Type B pancreatic cell (in vitro differentiated cells): ENCODE measurements at regions not wholly inside any gene's neighbourhood (a gene's known extent, or its start where the extent isn't known, plus 50 kb on each side); places are given as distances from the start of the nearest gene placed in this dataset.

Source experiments
- DNase-seq: peaks from one replicate; pipeline ENCODE4 v3.0.0; 2021; ENCODE audit warnings: mixed read lengths; ENCODE audit not compliant: unreplicated experiment; ENCODE audit errors: extremely low spot score
- H3K27ac Mint-ChIP-seq: 2 replicates; pipeline ENCODE4 v1.8.0; 2021; ENCODE audit warnings: mild to moderate bottlenecking, mixed read lengths
- H3K27me3 Mint-ChIP-seq: 2 replicates; pipeline ENCODE4 v1.8.0; 2021; ENCODE audit warnings: mixed read lengths
- H3K36me3 Mint-ChIP-seq: 2 replicates; pipeline ENCODE4 v1.8.0; 2021; ENCODE audit warnings: mixed read lengths
- H3K4me1 Mint-ChIP-seq: one replicate; pipeline ENCODE4 v1.8.0; 2021; ENCODE audit warnings: mixed read lengths; ENCODE audit not compliant: unreplicated experiment
- H3K4me3 Mint-ChIP-seq: 2 replicates; pipeline ENCODE4 v1.8.0; 2021; ENCODE audit warnings: mild to moderate bottlenecking, mixed read lengths
- H3K9me3 Mint-ChIP-seq: 2 replicates; pipeline ENCODE4 v1.8.0; 2021; ENCODE audit warnings: mixed read lengths
- TF ChIP-seq, protein P1 (sequence below): fragments of 200-600 bp; sonication (generic); conservative IDR thresholded peaks from 2 replicates; pipeline ENCODE4 v1.5.0; 2021; ENCODE audit warnings: antibody characterized with exemption, mild to moderate bottlenecking

DNA sequence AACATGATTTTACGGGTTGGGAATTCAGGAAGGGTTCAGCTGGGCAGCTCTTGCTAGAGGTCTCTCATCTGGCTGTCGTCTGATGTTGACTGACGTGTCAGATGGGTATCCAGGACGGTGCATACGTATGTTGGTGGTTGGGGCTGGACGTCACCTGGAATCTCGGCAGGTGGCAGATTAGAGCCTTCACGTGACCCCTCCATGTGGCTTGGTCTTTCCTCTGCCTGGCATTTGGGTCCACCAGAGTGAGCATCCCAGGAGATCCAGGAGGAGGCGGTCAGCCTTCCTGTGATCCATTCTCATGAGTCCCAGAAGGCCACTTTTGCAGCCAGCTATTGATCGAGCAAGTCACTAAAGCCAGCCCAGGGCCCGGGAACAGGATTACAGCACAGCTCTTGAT, 202.7 kb downstream of the FOXL1 start:
- H3K4me3 Mint-ChIP-seq = no peak overlapping the region
- H3K27me3 Mint-ChIP-seq = peaks cover 39% of the 10 kb centered on the region
- H3K4me1 Mint-ChIP-seq = peaks cover 7% of the 10 kb centered on the region
- no peaks in the 10 kb centered on the region for H3K9me3 Mint-ChIP-seq
- H3K36me3 Mint-ChIP-seq = no peaks in the 10 kb centered on the region
- no peak for DNase-seq
- TF ChIP-seq, protein P1, sequence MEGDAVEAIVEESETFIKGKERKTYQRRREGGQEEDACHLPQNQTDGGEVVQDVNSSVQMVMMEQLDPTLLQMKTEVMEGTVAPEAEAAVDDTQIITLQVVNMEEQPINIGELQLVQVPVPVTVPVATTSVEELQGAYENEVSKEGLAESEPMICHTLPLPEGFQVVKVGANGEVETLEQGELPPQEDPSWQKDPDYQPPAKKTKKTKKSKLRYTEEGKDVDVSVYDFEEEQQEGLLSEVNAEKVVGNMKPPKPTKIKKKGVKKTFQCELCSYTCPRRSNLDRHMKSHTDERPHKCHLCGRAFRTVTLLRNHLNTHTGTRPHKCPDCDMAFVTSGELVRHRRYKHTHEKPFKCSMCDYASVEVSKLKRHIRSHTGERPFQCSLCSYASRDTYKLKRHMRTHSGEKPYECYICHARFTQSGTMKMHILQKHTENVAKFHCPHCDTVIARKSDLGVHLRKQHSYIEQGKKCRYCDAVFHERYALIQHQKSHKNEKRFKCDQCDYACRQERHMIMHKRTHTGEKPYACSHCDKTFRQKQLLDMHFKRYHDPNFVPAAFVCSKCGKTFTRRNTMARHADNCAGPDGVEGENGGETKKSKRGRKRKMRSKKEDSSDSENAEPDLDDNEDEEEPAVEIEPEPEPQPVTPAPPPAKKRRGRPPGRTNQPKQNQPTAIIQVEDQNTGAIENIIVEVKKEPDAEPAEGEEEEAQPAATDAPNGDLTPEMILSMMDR = no peak
- H3K27ac Mint-ChIP-seq = no peak overlapping the region

DNA sequence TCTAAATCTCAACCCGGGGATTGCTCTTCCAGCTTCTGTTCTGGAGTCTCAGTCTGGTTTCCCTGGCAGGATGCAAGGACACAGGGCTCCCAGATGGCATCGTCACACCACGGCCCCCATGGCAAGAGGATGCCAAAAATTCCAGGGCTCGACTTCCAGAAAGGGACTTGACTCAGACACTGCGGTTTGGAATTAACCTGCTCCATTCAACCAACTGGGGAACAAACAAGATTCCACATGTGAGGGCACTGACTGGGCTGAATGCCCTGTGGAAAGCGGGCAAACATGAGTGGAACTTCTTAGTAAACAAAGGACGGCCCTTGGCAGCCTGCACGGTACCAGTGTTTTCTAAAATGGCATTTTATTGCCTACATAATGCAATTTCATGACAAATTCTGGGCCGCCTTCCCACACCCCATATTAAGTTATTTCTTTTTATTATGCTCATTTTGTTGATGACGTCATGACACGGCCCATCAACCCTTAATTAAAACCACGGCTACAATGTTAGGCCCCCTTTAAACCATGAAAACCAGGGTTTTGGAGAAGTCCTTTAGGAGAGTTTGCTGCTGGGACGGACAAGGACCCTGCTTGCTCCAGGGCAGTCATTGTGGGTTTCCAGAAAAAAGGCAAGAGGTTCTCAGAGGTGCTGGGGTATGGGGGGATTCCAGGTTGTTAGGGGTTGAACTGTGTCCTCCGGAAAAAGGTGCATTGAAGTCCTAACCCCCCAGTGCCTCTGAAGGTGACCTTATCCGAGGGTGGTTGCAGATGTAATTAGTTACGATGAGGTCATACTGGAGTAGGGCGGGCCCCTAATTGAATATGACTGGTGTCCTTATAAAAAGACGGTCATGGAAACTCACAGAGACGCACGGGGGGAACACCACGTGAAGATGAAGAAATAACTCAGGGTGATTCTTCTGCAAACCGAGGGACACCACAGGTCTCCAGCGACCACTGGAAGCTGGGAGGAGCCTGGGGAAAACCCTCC, 205.6 kb downstream of the FOXL1 start:
- TF ChIP-seq, protein P1 = no peak
- DNase-seq = no peak
- peaks cover 30% of the 10 kb centered on the region for H3K27me3 Mint-ChIP-seq
- H3K36me3 Mint-ChIP-seq = no peaks in the 10 kb centered on the region
- peaks cover 15% of the 10 kb centered on the region for H3K4me1 Mint-ChIP-seq
- H3K4me3 Mint-ChIP-seq = no peak overlapping the region
- no peak overlapping the region for H3K27ac Mint-ChIP-seq
- no peaks in the 10 kb centered on the region for H3K9me3 Mint-ChIP-seq

DNA sequence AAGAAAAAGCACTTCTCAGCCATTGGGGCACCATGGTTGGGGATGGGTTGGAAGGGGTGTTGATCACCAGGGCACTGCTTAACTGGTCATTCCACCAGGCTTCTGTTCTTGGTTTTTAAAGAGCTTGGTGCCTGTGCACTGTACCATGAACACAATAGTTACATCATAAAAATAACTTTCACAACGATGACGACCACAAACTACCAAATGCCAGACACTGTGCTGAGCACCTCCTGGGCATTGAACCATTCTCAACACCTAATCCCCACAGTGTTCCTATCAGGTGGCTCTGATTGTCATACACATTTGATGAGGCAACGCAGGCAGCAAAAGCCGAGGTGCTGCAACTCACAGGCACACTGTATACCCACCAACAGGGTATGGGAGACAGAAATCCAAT, 208.0 kb downstream of the FOXL1 start:
- Mint-ChIP-seq H3K9me3 (no peaks in the 10 kb centered on the region), H3K27me3 (peaks cover 28% of the 10 kb centered on the region), H3K4me3 (no peak overlapping the region), H3K27ac (no peak overlapping the region), H3K36me3 (no peaks in the 10 kb centered on the region), H3K4me1 (peaks cover 36% of the 10 kb centered on the region)
- no peak for DNase-seq
- TF ChIP-seq, protein P1 = no peak

DNA sequence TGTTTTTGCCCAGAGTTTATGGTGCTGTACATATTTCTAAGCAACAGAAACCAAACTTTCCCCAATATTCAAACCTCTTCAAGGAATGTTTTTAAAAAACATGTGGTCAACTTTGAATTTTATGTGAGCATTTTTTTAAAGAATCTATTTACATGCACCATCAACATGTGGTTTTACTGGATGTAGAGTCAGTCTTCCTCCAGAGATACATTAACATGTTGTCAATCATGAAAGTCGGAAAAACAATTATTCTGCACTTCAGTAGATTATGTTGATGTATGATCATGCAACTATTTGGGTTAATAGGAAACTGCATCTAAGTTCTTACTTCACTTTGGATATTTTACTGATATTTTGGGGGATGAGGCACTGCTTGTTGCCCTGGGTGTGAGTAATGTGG, 208.6 kb downstream of the FOXL1 start:
- Mint-ChIP-seq H3K9me3 (no peaks in the 10 kb centered on the region), H3K27ac (no peak overlapping the region), H3K27me3 (peaks cover 25% of the 10 kb centered on the region), H3K36me3 (no peaks in the 10 kb centered on the region), H3K4me1 (peaks cover 42% of the 10 kb centered on the region), H3K4me3 (no peak overlapping the region)
- TF ChIP-seq, protein P1 = no peak
- no peak for DNase-seq

DNA sequence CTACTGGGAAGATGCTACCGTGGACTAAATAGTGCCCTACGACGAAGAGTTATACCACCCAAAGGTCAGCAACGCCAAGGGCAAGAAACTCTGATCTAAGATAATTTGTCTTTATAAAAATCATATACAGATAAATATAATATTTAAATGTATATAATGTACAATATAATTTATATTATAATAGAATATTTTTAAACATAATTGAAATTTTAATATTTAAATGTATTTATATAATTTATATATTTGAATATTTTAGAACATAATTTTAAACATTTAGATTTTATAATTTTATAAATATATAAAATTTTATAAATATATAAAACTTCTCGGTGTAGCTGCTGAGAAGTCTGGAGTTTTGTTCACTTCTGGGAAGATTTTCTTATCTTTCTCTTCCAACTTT, 209.2 kb downstream of the FOXL1 start:
- TF ChIP-seq, protein P1 = no peak
- no peak for DNase-seq
- H3K27me3 Mint-ChIP-seq = peaks cover 23% of the 10 kb centered on the region
- peaks cover 48% of the 10 kb centered on the region for H3K4me1 Mint-ChIP-seq
- H3K27ac Mint-ChIP-seq = no peak overlapping the region
- no peaks in the 10 kb centered on the region for H3K9me3 Mint-ChIP-seq
- no peaks in the 10 kb centered on the region for H3K36me3 Mint-ChIP-seq
- no peak overlapping the region for H3K4me3 Mint-ChIP-seq
